Kidney epithelial cell (primary cell): ENCODE measurements at regions not wholly inside any gene's neighbourhood (a gene's known extent, or its start where the extent isn't known, plus 50 kb on each side); places are given as distances from the start of the nearest gene placed in this dataset.

ENCODE experiments used
- DNase-seq: peaks from one replicate; pipeline ENCODE4 v3.0.0-alpha.2; 2010; ENCODE audit warnings: low read depth
- H3K27me3 ChIP-seq: 2 replicates; pipeline ENCODE4 v1.6.0; 2011; ENCODE audit warnings: low read length; ENCODE audit not compliant: control insufficient read depth, insufficient read depth
- H3K36me3 ChIP-seq: 2 replicates; pipeline ENCODE4 v1.5.1; 2011; ENCODE audit warnings: low read length; ENCODE audit not compliant: control insufficient read depth, insufficient read depth
- H3K4me3 ChIP-seq: 2 replicates; pipeline ENCODE4 v1.5.1; 2011; ENCODE audit warnings: low read depth, mild to moderate bottlenecking, control low read depth, low read length
- TF ChIP-seq, protein P1 (sequence below): IDR thresholded peaks from 2 replicates; pipeline ENCODE4 v1.5.1; 2011; ENCODE audit warnings: mild to moderate bottlenecking, moderate library complexity, low read length, control low read depth, inconsistent platforms; ENCODE audit not compliant: insufficient read depth, poor library complexity, severe bottlenecking

- Histone ChIP-seq H3K36me3 (no peaks in the 10 kb centered on the region), H3K27me3 (no peaks in the 10 kb centered on the region), H3K4me3 (no peak overlapping the region)
- TF ChIP-seq, protein P1, sequence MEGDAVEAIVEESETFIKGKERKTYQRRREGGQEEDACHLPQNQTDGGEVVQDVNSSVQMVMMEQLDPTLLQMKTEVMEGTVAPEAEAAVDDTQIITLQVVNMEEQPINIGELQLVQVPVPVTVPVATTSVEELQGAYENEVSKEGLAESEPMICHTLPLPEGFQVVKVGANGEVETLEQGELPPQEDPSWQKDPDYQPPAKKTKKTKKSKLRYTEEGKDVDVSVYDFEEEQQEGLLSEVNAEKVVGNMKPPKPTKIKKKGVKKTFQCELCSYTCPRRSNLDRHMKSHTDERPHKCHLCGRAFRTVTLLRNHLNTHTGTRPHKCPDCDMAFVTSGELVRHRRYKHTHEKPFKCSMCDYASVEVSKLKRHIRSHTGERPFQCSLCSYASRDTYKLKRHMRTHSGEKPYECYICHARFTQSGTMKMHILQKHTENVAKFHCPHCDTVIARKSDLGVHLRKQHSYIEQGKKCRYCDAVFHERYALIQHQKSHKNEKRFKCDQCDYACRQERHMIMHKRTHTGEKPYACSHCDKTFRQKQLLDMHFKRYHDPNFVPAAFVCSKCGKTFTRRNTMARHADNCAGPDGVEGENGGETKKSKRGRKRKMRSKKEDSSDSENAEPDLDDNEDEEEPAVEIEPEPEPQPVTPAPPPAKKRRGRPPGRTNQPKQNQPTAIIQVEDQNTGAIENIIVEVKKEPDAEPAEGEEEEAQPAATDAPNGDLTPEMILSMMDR = no peak
- DNase-seq = no peak
Measured at GRCh38 chr11:134710861-134711407, 298.9 kb upstream of the B3GAT1 start.

GRCh38 chr11:134705858-134706257, 293.8 kb upstream of the B3GAT1 start:
- Histone ChIP-seq H3K36me3 (no peaks in the 10 kb centered on the region), H3K4me3 (no peak overlapping the region), H3K27me3 (no peaks in the 10 kb centered on the region)
- TF ChIP-seq, protein P1 = no peak
- no peak for DNase-seq

GRCh38 chr11:134702827-134703226, 290.8 kb upstream of the B3GAT1 start:
- no peaks in the 10 kb centered on the region for H3K27me3 ChIP-seq
- TF ChIP-seq, protein P1 = no peak
- H3K36me3 ChIP-seq = no peaks in the 10 kb centered on the region
- no peak overlapping the region for H3K4me3 ChIP-seq
- DNase-seq = no peak

GRCh38 chr11:134701564-134702165, 289.6 kb upstream of the B3GAT1 start:
- no peaks in the 10 kb centered on the region for H3K27me3 ChIP-seq
- no peaks in the 10 kb centered on the region for H3K36me3 ChIP-seq
- no peak overlapping the region for H3K4me3 ChIP-seq
- TF ChIP-seq, protein P1 = no peak
- no peak for DNase-seq

GRCh38 chr11:134700101-134700640, 288.1 kb upstream of the B3GAT1 start:
- TF ChIP-seq, protein P1 = no peak
- no peak overlapping the region for H3K4me3 ChIP-seq
- H3K36me3 ChIP-seq = no peaks in the 10 kb centered on the region
- H3K27me3 ChIP-seq = no peaks in the 10 kb centered on the region
- DNase-seq = no peak

- H3K36me3 ChIP-seq = no peaks in the 10 kb centered on the region
- no peak overlapping the region for H3K4me3 ChIP-seq
Measured at GRCh38 chr11:134696455-134696854, 284.4 kb upstream of the B3GAT1 start.

More at GRCh38 chr11:134696455-134696854, 284.4 kb upstream of the B3GAT1 start:
- H3K27me3 ChIP-seq = no peaks in the 10 kb centered on the region
- DNase-seq = no peak
- TF ChIP-seq, protein P1 = no peak
